ENCODE measurements at regions not wholly inside any gene's neighbourhood (a gene's known extent, or its start where the extent isn't known, plus 50 kb on each side); places are given as distances from the start of the nearest gene placed in this dataset.

DNA sequence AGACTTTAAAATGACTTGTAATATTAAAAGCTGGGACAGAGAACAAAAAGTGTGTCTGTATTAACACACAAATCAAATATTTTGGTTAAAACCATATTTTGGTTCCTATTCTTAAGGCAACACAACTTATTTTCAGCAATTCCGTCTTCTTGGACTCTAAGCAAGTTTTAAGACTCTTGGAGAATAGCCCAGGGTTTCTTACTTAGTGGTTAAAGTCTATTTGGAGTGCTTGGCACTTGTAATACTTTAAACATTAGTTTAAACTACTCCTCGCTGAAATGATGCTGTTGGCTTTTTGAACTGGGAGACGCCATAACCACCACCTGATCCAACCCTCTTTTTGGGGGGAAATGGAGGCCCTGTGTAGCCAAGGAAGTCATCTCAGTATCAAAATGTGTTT, 109.7 kb upstream of the GMDS start:
- TF ChIP-seq, protein P1, sequence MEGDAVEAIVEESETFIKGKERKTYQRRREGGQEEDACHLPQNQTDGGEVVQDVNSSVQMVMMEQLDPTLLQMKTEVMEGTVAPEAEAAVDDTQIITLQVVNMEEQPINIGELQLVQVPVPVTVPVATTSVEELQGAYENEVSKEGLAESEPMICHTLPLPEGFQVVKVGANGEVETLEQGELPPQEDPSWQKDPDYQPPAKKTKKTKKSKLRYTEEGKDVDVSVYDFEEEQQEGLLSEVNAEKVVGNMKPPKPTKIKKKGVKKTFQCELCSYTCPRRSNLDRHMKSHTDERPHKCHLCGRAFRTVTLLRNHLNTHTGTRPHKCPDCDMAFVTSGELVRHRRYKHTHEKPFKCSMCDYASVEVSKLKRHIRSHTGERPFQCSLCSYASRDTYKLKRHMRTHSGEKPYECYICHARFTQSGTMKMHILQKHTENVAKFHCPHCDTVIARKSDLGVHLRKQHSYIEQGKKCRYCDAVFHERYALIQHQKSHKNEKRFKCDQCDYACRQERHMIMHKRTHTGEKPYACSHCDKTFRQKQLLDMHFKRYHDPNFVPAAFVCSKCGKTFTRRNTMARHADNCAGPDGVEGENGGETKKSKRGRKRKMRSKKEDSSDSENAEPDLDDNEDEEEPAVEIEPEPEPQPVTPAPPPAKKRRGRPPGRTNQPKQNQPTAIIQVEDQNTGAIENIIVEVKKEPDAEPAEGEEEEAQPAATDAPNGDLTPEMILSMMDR (IDR thresholded peaks at IDR 0.05) = no peak

DNA sequence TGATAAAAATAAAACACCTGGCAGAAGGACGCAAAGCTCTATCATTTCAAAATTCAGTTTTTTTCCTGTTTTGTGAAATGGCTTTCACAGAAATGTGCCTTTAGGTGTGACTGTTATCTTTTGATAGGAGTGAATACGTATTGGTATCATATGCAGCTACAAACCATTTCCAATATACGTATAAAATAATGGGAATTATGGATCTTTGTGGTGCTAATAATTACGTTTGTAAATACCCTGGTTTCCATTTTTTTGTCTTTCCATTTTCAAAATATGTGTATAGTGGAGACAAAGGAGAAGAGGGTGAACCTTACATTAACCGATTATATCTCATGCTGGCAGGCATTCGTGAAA, 108.7 kb upstream of the GMDS start:
- TF ChIP-seq, protein P1 (IDR thresholded peaks at IDR 0.05) = no peak

DNA sequence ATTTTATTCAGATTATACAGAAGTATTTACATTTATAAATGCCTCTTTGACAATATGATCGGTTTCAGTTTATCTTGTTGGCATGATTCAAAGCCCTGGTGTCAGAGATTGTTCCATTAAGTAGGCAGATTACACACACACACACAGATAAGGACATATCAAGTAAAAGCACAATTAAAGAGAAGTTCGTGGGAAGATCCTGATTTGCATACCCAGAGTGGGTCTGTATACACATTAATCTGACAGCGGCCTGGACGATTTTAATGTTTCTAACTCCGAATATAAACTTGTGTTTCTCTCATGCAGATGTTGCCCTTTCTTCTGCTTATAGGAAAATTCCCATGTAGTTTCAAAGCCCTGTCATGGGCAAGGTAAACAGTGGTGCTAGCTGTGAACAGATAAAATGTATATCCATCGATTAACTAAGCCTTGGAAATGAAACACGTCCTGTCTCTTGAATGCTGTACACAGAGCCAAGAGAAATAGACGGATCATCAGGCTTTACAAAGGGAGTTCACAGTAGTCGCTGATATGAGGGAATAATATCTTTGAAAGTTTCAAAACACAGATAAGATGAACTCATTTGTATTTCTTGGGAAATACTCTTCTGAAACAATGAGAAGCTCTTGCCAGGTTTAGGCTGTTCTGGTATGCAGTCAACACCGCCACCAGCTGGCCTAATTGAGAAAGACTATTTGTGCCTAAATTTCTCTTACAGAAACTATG, 108.2 kb upstream of the GMDS start:
- TF ChIP-seq, protein P1 (IDR thresholded peaks at IDR 0.05) = peak; percentile 76

DNA sequence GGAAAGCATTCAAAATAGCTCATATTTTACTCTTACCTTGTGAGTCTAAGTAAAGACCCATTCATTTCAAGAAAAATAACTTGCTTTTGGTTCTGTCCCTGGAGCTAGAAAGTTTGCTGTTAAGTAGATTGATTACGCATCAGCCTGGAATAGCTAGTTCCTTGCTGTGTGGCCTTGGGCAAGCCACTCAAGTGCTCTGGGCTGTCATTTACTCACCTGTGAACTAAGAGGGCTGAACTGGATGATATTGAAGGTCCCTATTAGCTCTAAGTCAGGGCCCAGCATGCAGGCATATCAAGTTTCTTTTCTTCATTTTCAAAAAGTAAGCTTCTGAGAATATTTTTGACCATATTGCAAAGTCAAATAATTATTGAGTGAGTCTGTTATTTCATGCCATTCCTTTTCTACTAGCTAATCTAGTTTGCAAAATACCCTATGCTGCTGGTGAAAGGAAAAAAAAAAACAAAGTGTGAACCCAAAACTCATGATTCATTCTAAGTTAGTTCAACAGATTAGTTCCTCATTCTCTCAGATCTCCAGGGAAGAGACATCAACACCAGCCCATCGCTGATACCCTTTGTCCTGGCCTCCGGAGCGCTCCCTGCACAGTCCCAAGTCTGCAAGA, 106.5 kb upstream of the GMDS start:
- TF ChIP-seq, protein P1 (IDR thresholded peaks at IDR 0.05) = no peak

DNA sequence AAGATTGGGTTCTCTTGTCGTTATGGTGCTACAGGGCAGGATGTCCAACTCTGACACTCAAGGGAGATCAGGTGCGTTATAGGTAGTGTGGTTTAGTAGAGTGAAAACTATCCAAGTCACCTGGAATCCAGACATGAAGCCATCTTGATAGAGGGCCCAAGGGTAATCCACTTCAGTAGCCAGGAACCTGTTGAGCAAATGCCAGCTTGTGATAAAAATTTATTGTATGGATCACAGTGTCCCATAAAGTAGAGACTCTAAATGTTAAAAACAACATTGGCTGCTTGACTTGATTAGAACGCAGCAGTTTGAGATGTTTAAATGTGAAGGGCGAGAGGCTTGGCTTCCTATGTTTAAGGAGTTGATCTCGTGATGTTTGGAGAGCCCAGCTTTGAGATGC, 105.7 kb upstream of the GMDS start:
- TF ChIP-seq, protein P1 (IDR thresholded peaks at IDR 0.05) = no peak

DNA sequence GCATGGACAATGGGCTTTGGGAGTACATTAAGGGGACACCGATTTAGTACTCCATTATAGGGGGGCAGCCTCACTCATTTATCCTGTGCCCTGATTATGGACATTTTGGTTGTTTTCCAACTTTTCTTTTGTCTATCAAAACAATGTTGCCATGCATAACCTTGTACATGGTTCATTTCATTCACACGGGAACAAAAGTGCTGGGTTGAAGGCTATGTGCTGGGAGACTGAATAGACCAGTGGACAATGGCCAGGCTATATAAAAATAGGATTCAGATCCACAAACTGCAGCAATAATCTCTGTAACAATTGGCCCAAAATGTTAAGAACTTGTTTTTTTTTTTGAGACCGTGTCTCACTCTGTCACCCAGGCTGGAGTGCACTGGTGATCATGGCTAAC, 100.7 kb upstream of the GMDS start:
- TF ChIP-seq, protein P1 (IDR thresholded peaks at IDR 0.05) = no peak

DNA sequence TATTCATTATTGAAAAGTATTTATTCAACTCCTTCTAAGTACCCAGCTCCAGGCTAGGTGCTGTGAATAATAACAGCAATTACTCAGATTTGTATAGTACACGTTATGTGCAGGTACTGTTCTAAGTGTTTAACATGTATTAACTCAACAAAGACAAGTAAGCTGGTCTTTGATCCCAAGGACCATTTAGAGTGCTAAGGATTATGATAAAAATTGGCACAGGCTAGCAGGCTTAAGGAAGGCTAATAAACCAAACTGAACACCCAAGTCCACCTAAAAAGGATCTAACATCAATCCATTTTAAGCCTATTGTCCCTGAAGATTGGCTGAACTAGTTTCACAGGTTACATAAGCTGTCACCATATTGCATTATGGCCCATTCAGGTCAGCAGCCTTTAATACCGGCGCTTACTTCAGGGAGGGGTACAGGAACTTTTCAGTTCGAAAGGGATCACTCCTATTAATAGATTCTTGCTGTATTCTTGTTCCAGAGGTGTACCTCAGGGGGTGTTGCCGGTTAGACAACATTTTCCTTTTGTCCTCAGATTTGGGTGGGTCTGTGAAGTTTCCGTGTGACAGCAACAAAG, 99.0 kb upstream of the GMDS start:
- TF ChIP-seq, protein P1 (IDR thresholded peaks at IDR 0.05) = no peak

All from LNCAP (cell line).